HG03439 (cell line): ENCODE measurements at regions not wholly inside any gene's neighbourhood (a gene's known extent, or its start where the extent isn't known, plus 50 kb on each side); places are given as distances from the start of the nearest gene placed in this dataset.
"Not testable (repeated sequence)": the region's sequence is repeated elsewhere in the genome, so short reads cannot be mapped to it uniquely, and the experiment has no call there.

Experiments
- ATAC-seq: cut with Tn5 transposase; IDR thresholded peaks from one replicate; pipeline ENCODE4 v1.9.1; 2021; ENCODE audit warnings: mild to moderate bottlenecking, moderate library complexity; ENCODE audit not compliant: unreplicated experiment

GRCh38 chr21:35169574-35169973 lies 120.5 kb upstream of the RUNX1 start:
- no peak for ATAC-seq

- ATAC-seq: no peak
These were observed 119.6 kb upstream of the RUNX1 start for GRCh38 chr21:35168735-35169134.

GRCh38 chr21:35164971-35165483 lies 115.9 kb upstream of the RUNX1 start:
- ATAC-seq: no peak

- no peak for ATAC-seq
These were observed 115.3 kb upstream of the RUNX1 start for GRCh38 chr21:35164380-35164779.

GRCh38 chr21:35163411-35163810 lies 114.3 kb upstream of the RUNX1 start:
- no peak for ATAC-seq

- no peak for ATAC-seq
These were observed 113.7 kb upstream of the RUNX1 start for GRCh38 chr21:35162831-35163230.

- no peak for ATAC-seq
These were observed 110.8 kb upstream of the RUNX1 start for GRCh38 chr21:35159881-35160280.

- ATAC-seq: not testable (repeated sequence)
These were observed 108.3 kb upstream of the RUNX1 start for GRCh38 chr21:35157374-35157773.

GRCh38 chr21:35156293-35157278 lies 107.5 kb upstream of the RUNX1 start:
- no peak for ATAC-seq

GRCh38 chr21:35154788-35155187 lies 105.7 kb upstream of the RUNX1 start:
- ATAC-seq: no peak

- ATAC-seq: no peak
These were observed 104.6 kb upstream of the RUNX1 start for GRCh38 chr21:35153671-35154070.

GRCh38 chr21:35150562-35151226 lies 101.6 kb upstream of the RUNX1 start:
- no peak for ATAC-seq

GRCh38 chr21:35149698-35150097 lies 100.6 kb upstream of the RUNX1 start:
- no peak for ATAC-seq

- no peak for ATAC-seq
These were observed 98.3 kb upstream of the RUNX1 start for GRCh38 chr21:35147439-35147838.

GRCh38 chr21:35145626-35146233 lies 96.6 kb upstream of the RUNX1 start:
- ATAC-seq: no peak

GRCh38 chr21:35144978-35145377 lies 95.9 kb upstream of the RUNX1 start:
- no peak for ATAC-seq

- ATAC-seq: no peak
These were observed 93.1 kb upstream of the RUNX1 start for GRCh38 chr21:35142036-35142815.

GRCh38 chr21:35139382-35139715 lies 90.2 kb upstream of the RUNX1 start:
- ATAC-seq: no peak

GRCh38 chr21:35138665-35139381 lies 89.7 kb upstream of the RUNX1 start:
- no peak for ATAC-seq

GRCh38 chr21:35136586-35137219 lies 87.6 kb upstream of the RUNX1 start:
- no peak for ATAC-seq
